B cell (primary cell): ENCODE measurements at regions not wholly inside any gene's neighbourhood (a gene's known extent, or its start where the extent isn't known, plus 50 kb on each side); places are given as distances from the start of the nearest gene placed in this dataset.

Experiments used
- EZH2 ChIP-seq: IDR thresholded peaks from 2 replicates; pipeline ENCODE4 v1.6.1; 2012; ENCODE audit warnings: borderline replicate concordance, low read depth, mild to moderate bottlenecking, moderate library complexity, low read length; ENCODE audit not compliant: insufficient read depth, poor library complexity, severe bottlenecking
- TF ChIP-seq, protein P1 (sequence below): fragments of 200-600 bp; IDR thresholded peaks from one replicate; pipeline ENCODE4 v1.8.0; 2022; ENCODE audit warnings: antibody characterized with exemption, mild to moderate bottlenecking

DNA sequence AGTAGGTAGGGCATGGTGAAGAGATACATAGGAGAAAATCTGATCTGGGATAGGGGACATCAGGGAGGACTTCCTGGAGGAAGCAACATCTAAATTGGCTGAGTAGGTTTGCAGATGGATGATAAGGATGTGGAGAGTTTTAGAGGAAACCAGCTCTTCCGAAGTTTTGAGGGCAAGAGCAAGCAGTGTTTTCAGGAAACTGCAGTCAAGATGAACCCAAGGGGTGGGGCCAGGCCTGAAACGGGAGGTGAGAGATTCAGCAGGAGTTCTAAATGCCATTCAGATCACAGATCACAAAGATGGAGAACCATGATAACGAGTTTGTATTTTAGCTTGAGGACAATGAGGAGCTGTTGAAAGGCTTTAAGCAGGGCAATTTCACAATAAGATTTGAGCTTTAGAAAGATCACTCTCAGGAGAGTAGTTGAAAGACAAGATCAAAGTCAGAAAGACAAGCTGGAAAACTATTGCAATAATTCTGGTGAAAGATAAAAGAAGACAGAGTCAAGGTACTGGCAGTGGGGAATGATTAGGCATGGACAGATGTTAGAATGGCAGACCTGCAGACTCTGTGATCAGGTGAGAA, 70.1 kb upstream of the PLXNC1 start:
- TF ChIP-seq, protein P1, sequence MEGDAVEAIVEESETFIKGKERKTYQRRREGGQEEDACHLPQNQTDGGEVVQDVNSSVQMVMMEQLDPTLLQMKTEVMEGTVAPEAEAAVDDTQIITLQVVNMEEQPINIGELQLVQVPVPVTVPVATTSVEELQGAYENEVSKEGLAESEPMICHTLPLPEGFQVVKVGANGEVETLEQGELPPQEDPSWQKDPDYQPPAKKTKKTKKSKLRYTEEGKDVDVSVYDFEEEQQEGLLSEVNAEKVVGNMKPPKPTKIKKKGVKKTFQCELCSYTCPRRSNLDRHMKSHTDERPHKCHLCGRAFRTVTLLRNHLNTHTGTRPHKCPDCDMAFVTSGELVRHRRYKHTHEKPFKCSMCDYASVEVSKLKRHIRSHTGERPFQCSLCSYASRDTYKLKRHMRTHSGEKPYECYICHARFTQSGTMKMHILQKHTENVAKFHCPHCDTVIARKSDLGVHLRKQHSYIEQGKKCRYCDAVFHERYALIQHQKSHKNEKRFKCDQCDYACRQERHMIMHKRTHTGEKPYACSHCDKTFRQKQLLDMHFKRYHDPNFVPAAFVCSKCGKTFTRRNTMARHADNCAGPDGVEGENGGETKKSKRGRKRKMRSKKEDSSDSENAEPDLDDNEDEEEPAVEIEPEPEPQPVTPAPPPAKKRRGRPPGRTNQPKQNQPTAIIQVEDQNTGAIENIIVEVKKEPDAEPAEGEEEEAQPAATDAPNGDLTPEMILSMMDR: no peak
- no peak for TF ChIP-seq EZH2
